Pons (tissue), 1 donor: ENCODE measurements at regions not wholly inside any gene's neighbourhood (a gene's known extent, or its start where the extent isn't known, plus 50 kb on each side); places are given as distances from the start of the nearest gene placed in this dataset.

Experiments used
- DNase-seq: peaks from one replicate; pipeline ENCODE4 v3.0.0-alpha.2; 2016; ENCODE audit warnings: low spot score

DNA sequence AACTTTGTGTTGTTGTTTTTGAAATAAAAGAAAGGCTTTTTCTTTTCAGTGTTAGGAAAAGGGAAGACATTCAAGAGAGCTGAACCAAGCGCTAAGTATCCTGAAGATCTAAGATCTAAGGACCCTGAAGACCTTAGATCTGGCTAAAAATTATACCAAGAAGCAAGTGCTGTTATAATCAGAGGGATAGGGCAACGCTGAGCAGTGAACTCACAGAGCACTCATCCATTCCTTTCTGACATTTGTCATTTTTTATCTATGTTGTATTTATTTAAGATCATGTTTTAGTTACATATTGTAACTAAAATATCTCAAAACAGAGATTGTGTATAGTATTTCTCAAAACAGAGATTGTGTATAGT is 60.5 kb upstream of the FAM216B start:
- no peak for DNase-seq

DNA sequence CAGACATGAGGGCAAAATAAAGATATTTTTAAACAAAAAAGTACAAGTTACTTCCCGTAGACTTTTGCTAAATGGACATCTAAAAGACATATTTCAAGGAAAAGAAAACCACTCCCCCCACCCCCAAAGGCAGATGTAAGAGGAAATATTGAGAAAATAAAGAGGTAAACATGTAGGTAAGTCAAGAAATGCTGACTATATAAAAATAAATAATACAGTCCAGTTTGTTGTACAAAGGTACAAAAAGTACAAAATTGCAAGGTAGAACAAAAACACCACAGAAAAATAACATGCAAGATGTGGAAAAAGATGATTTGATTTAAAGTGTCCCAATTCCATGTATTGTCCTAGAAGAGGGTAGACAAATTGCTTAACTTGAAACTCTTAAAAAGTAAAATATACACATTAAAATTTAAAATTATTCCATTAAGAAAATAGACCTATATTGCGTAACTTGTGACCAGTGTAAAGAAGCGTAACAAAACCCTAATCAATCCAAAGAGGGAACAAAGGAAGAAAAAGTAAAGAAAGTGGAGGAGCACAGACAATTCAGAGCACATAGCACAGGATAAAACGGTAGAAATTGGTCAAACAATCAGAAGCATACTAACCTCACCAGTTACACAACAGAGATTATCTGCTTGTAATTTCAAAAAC is 58.4 kb upstream of the FAM216B start:
- DNase-seq: no peak

DNA sequence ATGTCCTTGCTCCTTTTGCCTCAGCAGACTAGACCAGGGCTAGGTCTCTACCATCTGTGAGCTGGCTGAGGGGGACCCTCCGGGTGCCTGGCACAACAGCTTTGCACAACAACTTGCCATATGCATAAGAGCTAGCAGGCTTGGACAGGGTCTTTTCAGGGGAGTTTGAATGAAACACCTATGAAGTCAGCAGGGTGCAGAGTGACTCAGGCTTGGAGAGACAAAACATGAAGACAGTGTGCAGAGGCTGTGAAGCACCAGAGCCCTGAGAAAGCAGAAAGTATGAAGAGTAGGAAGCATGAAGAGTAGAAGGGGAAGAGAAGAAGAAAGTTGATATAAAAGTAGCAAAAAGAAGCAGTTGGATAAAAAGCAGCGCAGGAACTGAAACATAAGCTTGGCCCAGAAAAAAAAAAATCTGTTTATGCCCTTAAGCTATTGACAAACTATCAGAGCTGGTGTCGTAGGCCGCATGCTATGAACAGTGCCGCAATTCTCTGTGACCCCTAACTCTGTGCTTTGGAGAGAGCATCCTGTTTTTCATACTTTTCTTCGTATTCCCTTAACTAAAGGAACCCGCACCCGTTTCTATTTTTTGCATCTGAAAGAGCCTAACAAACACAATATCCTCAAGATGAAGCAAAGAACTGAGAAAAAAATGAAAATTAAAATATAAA is 52.7 kb upstream of the FAM216B start:
- DNase-seq: no peak

DNA sequence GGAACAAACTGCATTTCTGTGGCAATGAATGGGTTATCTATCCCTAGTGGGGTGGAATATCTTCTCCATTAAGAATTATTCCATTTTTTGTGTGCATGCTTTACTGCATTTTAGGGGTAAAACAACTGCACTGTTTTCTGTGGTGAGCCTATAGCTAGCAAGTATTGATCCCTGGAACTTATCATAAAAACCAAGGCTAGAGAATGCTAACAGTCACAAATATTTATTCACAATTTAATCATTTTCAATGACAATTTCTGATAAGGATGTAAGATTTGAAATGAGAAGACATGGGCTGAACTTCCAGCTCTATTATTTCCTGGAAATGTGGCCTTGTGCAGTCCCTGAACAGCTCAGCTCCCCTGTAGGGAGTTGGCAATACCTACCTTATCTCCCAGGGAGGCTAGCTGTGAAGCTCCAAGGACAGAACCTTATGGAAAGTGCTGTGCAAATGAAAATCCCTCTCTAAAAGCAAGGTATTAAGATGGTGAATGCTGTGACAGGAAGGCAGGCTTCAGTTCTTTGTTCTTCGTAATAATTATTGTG is 51.5 kb upstream of the FAM216B start:
- DNase-seq: no peak
